GM10266 (cell line): ENCODE measurements at regions not wholly inside any gene's neighbourhood (a gene's known extent, or its start where the extent isn't known, plus 50 kb on each side); places are given as distances from the start of the nearest gene placed in this dataset.

ENCODE experiments used
- DNase-seq: peaks from one replicate; pipeline ENCODE4 v3.0.0; 2012; ENCODE audit errors: extremely low spot score
- CTCF ChIP-seq: IDR thresholded peaks from 2 replicates; pipeline ENCODE4 v1.5.1; 2012; ENCODE audit warnings: mild to moderate bottlenecking, low read depth; ENCODE audit not compliant: control insufficient read depth, insufficient read depth; ENCODE audit errors: missing control alignments

- TF ChIP-seq CTCF, result no peak
- no peak for DNase-seq
Observed at GRCh38 chr6:40268614-40269013, 318.6 kb downstream of the LRFN2 start.

GRCh38 chr6:40268166-40268565, 319.0 kb downstream of the LRFN2 start:
- DNase-seq, result no peak
- TF ChIP-seq CTCF, result no peak

GRCh38 chr6:40265615-40266014, 321.5 kb downstream of the LRFN2 start:
- no peak for DNase-seq
- TF ChIP-seq CTCF, result no peak

- no peak for DNase-seq
- no peak for TF ChIP-seq CTCF
Observed at GRCh38 chr6:40263970-40264369, 323.2 kb downstream of the LRFN2 start.

GRCh38 chr6:40262363-40262762, 324.8 kb downstream of the LRFN2 start:
- no peak for TF ChIP-seq CTCF
- DNase-seq, result no peak

GRCh38 chr6:40258531-40258930, 324.3 kb upstream of the MOCS1 start:
- no peak for DNase-seq
- no peak for TF ChIP-seq CTCF

- TF ChIP-seq CTCF, result no peak
- no peak for DNase-seq
Observed at GRCh38 chr6:40256831-40257230, 322.6 kb upstream of the MOCS1 start.
